ENCODE measurements at regions not wholly inside any gene's neighbourhood (a gene's known extent, or its start where the extent isn't known, plus 50 kb on each side); places are given as distances from the start of the nearest gene placed in this dataset.

- peak in 1 of 2 experiments; percentile 70 for DNase-seq
Observed at GRCh38 chr14:60349663-60350365, 100.8 kb downstream of the PPM1A start.

GRCh38 chr14:60350366-60350720, 101.3 kb downstream of the PPM1A start:
- no peak for DNase-seq

GRCh38 chr14:60353420-60353819, 104.4 kb downstream of the PPM1A start:
- no peak for DNase-seq

- no peak for DNase-seq
Observed at GRCh38 chr14:60355768-60356167, 106.7 kb downstream of the PPM1A start.

- no peak for DNase-seq
Observed at GRCh38 chr14:60356386-60356785, 107.4 kb downstream of the PPM1A start.

- no peak for DNase-seq
Observed at GRCh38 chr14:60356906-60357550, 108.0 kb downstream of the PPM1A start.

GRCh38 chr14:60357551-60358149, 108.6 kb downstream of the PPM1A start:
- DNase-seq: no peak

GRCh38 chr14:60363275-60363674, 114.3 kb downstream of the PPM1A start:
- DNase-seq: no peak

- DNase-seq: no peak
Observed at GRCh38 chr14:60363687-60364086, 114.7 kb downstream of the PPM1A start.

- DNase-seq: no peak
Observed at GRCh38 chr14:60381909-60382308, 104.0 kb downstream of the C14orf39 start.

All from NCI-H526 (cell line).